NCI-H187 treated with DMSO at 0.1 percent for 48 hours (cell line): ENCODE measurements at regions not wholly inside any gene's neighbourhood (a gene's known extent, or its start where the extent isn't known, plus 50 kb on each side); places are given as distances from the start of the nearest gene placed in this dataset.
"Not testable (repeated sequence)": the region's sequence is repeated elsewhere in the genome, so short reads cannot be mapped to it uniquely, and the experiment has no call there.

ENCODE experiments used
- DNase-seq: peaks from one replicate; lab custom pipeline; 2025; lab: John Stamatoyannopoulos, UW

- no peak for DNase-seq
These were observed 692.9 kb upstream of the HS6ST1 start for GRCh38 chr2:129011466-129012061.

- DNase-seq, result no peak
These were observed 695.8 kb upstream of the HS6ST1 start for GRCh38 chr2:129014432-129014831.

GRCh38 chr2:129015397-129016285 is 697.0 kb upstream of the HS6ST1 start:
- no peak for DNase-seq

GRCh38 chr2:129016972-129017371 is 698.3 kb upstream of the HS6ST1 start:
- DNase-seq, result no peak

GRCh38 chr2:129024796-129025195 is 706.1 kb upstream of the HS6ST1 start:
- DNase-seq, result no peak

GRCh38 chr2:129035992-129036391 is 717.3 kb upstream of the HS6ST1 start:
- no peak for DNase-seq

GRCh38 chr2:129043677-129044076 is 725.0 kb upstream of the HS6ST1 start:
- DNase-seq, result not testable (repeated sequence)

GRCh38 chr2:129046475-129046874 is 727.8 kb upstream of the HS6ST1 start:
- not testable (repeated sequence) for DNase-seq

- no peak for DNase-seq
These were observed 731.4 kb upstream of the HS6ST1 start for GRCh38 chr2:129050101-129050500.

- DNase-seq, result no peak
These were observed 736.6 kb upstream of the HS6ST1 start for GRCh38 chr2:129055242-129055641.

- DNase-seq, result no peak
These were observed 737.2 kb upstream of the HS6ST1 start for GRCh38 chr2:129055824-129056223.

GRCh38 chr2:129056309-129056958 is 737.8 kb upstream of the HS6ST1 start:
- DNase-seq, result no peak

GRCh38 chr2:129056959-129057317 is 738.3 kb upstream of the HS6ST1 start:
- no peak for DNase-seq

- DNase-seq, result no peak
These were observed 740.3 kb upstream of the HS6ST1 start for GRCh38 chr2:129058981-129059380.

- DNase-seq, result no peak
These were observed 740.8 kb upstream of the HS6ST1 start for GRCh38 chr2:129059476-129059875.

- no peak for DNase-seq
These were observed 742.6 kb upstream of the HS6ST1 start for GRCh38 chr2:129061069-129061768.

GRCh38 chr2:129061769-129062121 is 743.1 kb upstream of the HS6ST1 start:
- DNase-seq, result no peak

GRCh38 chr2:129062146-129062912 is 743.7 kb upstream of the HS6ST1 start:
- no peak for DNase-seq

GRCh38 chr2:129067070-129067469 is 748.4 kb upstream of the HS6ST1 start:
- no peak for DNase-seq

GRCh38 chr2:129067953-129068352 is 749.3 kb upstream of the HS6ST1 start:
- DNase-seq, result no peak

- DNase-seq, result no peak
These were observed 749.9 kb upstream of the HS6ST1 start for GRCh38 chr2:129068543-129068942.
